Vagina (tissue), 2 donors: ENCODE measurements at regions not wholly inside any gene's neighbourhood (a gene's known extent, or its start where the extent isn't known, plus 50 kb on each side); places are given as distances from the start of the nearest gene placed in this dataset.

ENCODE experiments used
- POLR2A ChIP-seq, 2 donors: fragments of 450-650 bp; IDR thresholded peaks; one replicate each; pipeline ENCODE4 v1.6.1; 2017; ENCODE audit warnings: antibody characterized with exemption in 2 of 2, mild to moderate bottlenecking in 2 of 2, moderate library complexity in 2 of 2
- POLR2AphosphoS5 ChIP-seq, 2 donors: sonication (generic); formaldehyde crosslinking; IDR thresholded peaks; one replicate each; pipeline ENCODE4 v1.9.0; 2017; ENCODE audit warnings: antibody characterized with exemption in 2 of 2, mild to moderate bottlenecking in 2 of 2, low read depth in 1 of 2; ENCODE audit not compliant: insufficient read depth in 1 of 2
- TF ChIP-seq, protein P1 (sequence below), 3 experiments: fragments of 450-650 bp in 2 of 3; fragments of 200-600 bp in 1 of 3; sonication (generic) in 1 of 3; IDR thresholded peaks; one replicate each; pipeline ENCODE4 v1.5.1; 2017 to 2019; ENCODE audit warnings: antibody characterized with exemption in 3 of 3, mild to moderate bottlenecking in 2 of 3, moderate library complexity in 2 of 3

DNA sequence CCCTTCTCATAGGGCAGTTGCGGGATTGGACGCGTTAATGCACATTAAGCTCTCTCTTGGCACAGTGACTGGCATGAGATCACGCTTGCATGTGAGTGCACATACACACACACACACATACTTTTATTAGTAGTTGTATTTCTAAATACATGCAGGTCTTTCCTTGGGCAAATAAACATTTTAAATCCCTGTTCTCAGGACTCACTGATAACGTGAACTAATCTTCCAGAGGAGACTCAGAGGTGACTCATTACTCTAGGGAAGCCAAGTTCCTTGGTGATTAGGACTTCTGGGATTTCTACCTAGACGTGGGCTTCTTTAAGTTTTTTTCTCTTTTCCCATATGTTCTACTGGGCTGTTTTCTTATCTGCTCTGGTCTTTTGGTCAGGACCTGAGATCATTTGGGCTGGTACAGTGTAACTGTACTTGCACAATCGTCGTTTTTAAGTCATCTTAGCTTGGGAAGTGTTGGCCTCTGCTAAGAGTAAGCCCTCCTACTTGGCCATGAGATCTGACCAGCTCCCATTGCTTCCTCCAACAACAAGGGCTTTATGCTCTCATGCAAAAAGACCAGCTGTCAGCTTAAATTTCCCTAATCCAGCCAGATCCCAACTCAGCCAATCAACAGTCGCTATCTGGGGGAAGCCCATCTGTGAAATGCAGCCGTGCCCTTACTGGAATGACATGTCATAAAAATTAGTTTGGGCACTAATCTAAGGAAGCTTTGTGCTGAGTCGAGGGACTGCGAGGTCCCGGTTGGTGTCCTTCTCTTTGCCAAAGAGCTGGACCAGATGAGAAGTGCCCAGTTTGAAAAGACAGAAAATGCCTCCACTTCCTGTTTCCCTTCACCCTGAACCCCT, 176.4 kb upstream of the ANKRD55 start:
- TF ChIP-seq, protein P1, sequence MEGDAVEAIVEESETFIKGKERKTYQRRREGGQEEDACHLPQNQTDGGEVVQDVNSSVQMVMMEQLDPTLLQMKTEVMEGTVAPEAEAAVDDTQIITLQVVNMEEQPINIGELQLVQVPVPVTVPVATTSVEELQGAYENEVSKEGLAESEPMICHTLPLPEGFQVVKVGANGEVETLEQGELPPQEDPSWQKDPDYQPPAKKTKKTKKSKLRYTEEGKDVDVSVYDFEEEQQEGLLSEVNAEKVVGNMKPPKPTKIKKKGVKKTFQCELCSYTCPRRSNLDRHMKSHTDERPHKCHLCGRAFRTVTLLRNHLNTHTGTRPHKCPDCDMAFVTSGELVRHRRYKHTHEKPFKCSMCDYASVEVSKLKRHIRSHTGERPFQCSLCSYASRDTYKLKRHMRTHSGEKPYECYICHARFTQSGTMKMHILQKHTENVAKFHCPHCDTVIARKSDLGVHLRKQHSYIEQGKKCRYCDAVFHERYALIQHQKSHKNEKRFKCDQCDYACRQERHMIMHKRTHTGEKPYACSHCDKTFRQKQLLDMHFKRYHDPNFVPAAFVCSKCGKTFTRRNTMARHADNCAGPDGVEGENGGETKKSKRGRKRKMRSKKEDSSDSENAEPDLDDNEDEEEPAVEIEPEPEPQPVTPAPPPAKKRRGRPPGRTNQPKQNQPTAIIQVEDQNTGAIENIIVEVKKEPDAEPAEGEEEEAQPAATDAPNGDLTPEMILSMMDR (IDR thresholded peaks at IDR 0.05) = no peak
- peak in 1 of 2 donors; percentile 22 for TF ChIP-seq POLR2AphosphoS5 (IDR thresholded peaks at IDR 0.05; ENCODE audit: insufficient read depth in 1 of 2, low read depth in 1 of 2)
- no peak for TF ChIP-seq POLR2A (IDR thresholded peaks at IDR 0.05)
